SK-N-SH (cell line): ENCODE measurements at regions not wholly inside any gene's neighbourhood (a gene's known extent, or its start where the extent isn't known, plus 50 kb on each side); places are given as distances from the start of the nearest gene placed in this dataset.

Experiments
- CTCF ChIA-PET: fragments of 300-600, 350-600 bp; formaldehyde crosslinking; extraction: SDS; loops from one replicate; lab custom pipeline; 2021; lab: Yijun Ruan, JAX
- POLR2A ChIA-PET: fragments of 350-600 bp; sonication (Branson Sonifier 250); formaldehyde crosslinking; extraction: SDS; loops from one replicate; lab custom pipeline; 2020; ENCODE audit warnings: antibody characterized with exemption, inconsistent platforms; lab: Yijun Ruan, JAX
- DNase-seq: peaks from one replicate; pipeline ENCODE4 v3.0.0; 2012
- H2AFZ ChIP-seq: fragments of 200-600 bp; sonication (generic); 2 replicates; pipeline ENCODE4 v1.8.1; 2016; ENCODE audit warnings: antibody characterized with exemption, mild to moderate bottlenecking, low read depth
- H3F3A ChIP-seq: fragments of 200-600 bp; sonication (generic); replicated peaks from 2 replicates; pipeline ENCODE3; 2016; ENCODE audit warnings: antibody characterized with exemption, mild to moderate bottlenecking; ENCODE audit not compliant: insufficient read depth
- H3K27ac ChIP-seq, 2 experiments: fragments of 200-500 bp in 1 of 2; fragments of 200-600 bp in 1 of 2; sonication (Bioruptor generic) in 1 of 2; sonication (generic), shearing (Covaris generic) in 1 of 2; 2 replicates each; pipeline versions ENCODE4 v1.5.1 to v1.6.1; 2014 to 2016; ENCODE audit warnings: low read depth in 2 of 2, inconsistent platforms in 1 of 2, low read length in 1 of 2, mild to moderate bottlenecking in 1 of 2, mixed read lengths in 1 of 2
- H3K27me3 ChIP-seq: fragments of 200-600 bp; sonication (generic), shearing (Covaris generic); 2 replicates; pipeline ENCODE4 v1.6.1; 2016; ENCODE audit warnings: mixed run types; ENCODE audit not compliant: insufficient read depth
- H3K36me3 ChIP-seq, 2 experiments: fragments of 200-500 bp in 1 of 2; fragments of 200-600 bp in 1 of 2; sonication (Bioruptor generic) in 1 of 2; sonication (generic) in 1 of 2; replicated peaks in 1 of 2; 2 replicates each; pipeline versions ENCODE3 to v1.5.1; 2014 to 2016; ENCODE audit warnings: low read length in 1 of 2, mild to moderate bottlenecking in 1 of 2; ENCODE audit not compliant: insufficient read depth in 2 of 2, control insufficient read depth in 1 of 2
- H3K4me1 ChIP-seq, 2 experiments: fragments of 200-500 bp in 1 of 2; fragments of 200-600 bp in 1 of 2; sonication (Bioruptor generic) in 1 of 2; sonication (generic), shearing (Covaris generic) in 1 of 2; 2 replicates each; pipeline versions ENCODE4 v1.5.1 to v1.6.1; 2014 to 2016; ENCODE audit warnings: low read depth in 1 of 2, low read length in 1 of 2, mixed run types in 1 of 2; ENCODE audit not compliant: insufficient read depth in 2 of 2, control insufficient read depth in 1 of 2
- H3K4me2 ChIP-seq: fragments of 200-600 bp; sonication (generic), shearing (Covaris generic); 2 replicates; pipeline ENCODE4 v1.6.1; 2017; ENCODE audit warnings: mixed run types
- H3K4me3 ChIP-seq, 2 experiments: fragments of 200-500 bp in 1 of 2; fragments of 200-600 bp in 1 of 2; sonication (Bioruptor generic) in 1 of 2; sonication (generic), shearing (Covaris generic) in 1 of 2; 2 replicates each; pipeline versions ENCODE4 v1.5.1 to v1.8.1; 2014 to 2016; ENCODE audit warnings: low read depth in 2 of 2, inconsistent platforms in 1 of 2, low read length in 1 of 2, mild to moderate bottlenecking in 1 of 2, mixed read lengths in 1 of 2, moderate library complexity in 1 of 2
- H3K79me2 ChIP-seq: fragments of 200-600 bp; sonication (generic); 2 replicates; pipeline ENCODE4 v1.8.1; 2017; ENCODE audit warnings: mild to moderate bottlenecking; ENCODE audit not compliant: insufficient read depth
- H3K9ac ChIP-seq: fragments of 200-600 bp; sonication (generic); 2 replicates; pipeline ENCODE4 v1.6.1; 2017; ENCODE audit warnings: mixed run types
- H3K9me2 ChIP-seq: fragments of 200-600 bp; sonication (generic); 2 replicates; pipeline ENCODE4 v1.6.1; 2017; ENCODE audit warnings: mixed run types
- H3K9me3 ChIP-seq: fragments of 200-600 bp; sonication (generic); 2 replicates; pipeline ENCODE4 v1.6.1; 2017; ENCODE audit warnings: mixed run types, mild to moderate bottlenecking, moderate library complexity
- H4K20me1 ChIP-seq: fragments of 200-600 bp; sonication (generic); 2 replicates; pipeline ENCODE4 v1.6.1; 2017; ENCODE audit warnings: mild to moderate bottlenecking, mixed run types; ENCODE audit not compliant: insufficient read depth
- CTCF ChIP-seq: fragments of 200-600 bp; sonication (generic); IDR thresholded peaks from 2 replicates; pipeline ENCODE4 v1.6.1; 2017; ENCODE audit warnings: antibody characterized with exemption, mild to moderate bottlenecking, moderate library complexity
- FOXM1 ChIP-seq: IDR thresholded peaks from 2 replicates; pipeline ENCODE4 v1.4.0; 2012; ENCODE audit warnings: low read depth, mild to moderate bottlenecking
- GATA2 ChIP-seq: sonication (generic); formaldehyde crosslinking; IDR thresholded peaks from 2 replicates; pipeline ENCODE4 v1.5.0; 2020; ENCODE audit warnings: mild to moderate bottlenecking, missing genetic modification reagents
- IRF3 ChIP-seq: fragments of 150-350 bp; IDR thresholded peaks from 2 replicates; pipeline ENCODE4 v1.6.1; 2016; ENCODE audit warnings: mild to moderate bottlenecking, low read depth, low read length
- JUND ChIP-seq: IDR thresholded peaks from 2 replicates; pipeline ENCODE4 v1.4.0; 2012
- MEF2A ChIP-seq: IDR thresholded peaks from 2 replicates; pipeline ENCODE4 v1.4.0; 2012; ENCODE audit warnings: low read depth, borderline replicate concordance
- MXI1 ChIP-seq: IDR thresholded peaks from 2 replicates; pipeline ENCODE4 v1.6.1; 2012; ENCODE audit warnings: mild to moderate bottlenecking, low read depth, low read length, improper control_type of control experiment
- PBX3 ChIP-seq: IDR thresholded peaks from 2 replicates; pipeline ENCODE4; 2012
- POLR2AphosphoS5 ChIP-seq: IDR thresholded peaks from 2 replicates; pipeline ENCODE4 v1.6.1; 2012; ENCODE audit warnings: low read depth, low read length
- REST ChIP-seq: IDR thresholded peaks from 2 replicates; pipeline ENCODE4 v1.6.1; 2012; ENCODE audit warnings: mild to moderate bottlenecking, low read depth, low read length, moderate library complexity
- SMC3 ChIP-seq: IDR thresholded peaks from 2 replicates; pipeline ENCODE4 v1.6.1; 2012; ENCODE audit warnings: low read depth, low read length, improper control_type of control experiment
- TEAD4 ChIP-seq: IDR thresholded peaks from 2 replicates; pipeline ENCODE4 v1.4.0; 2012; ENCODE audit warnings: mild to moderate bottlenecking, borderline replicate concordance; ENCODE audit not compliant: insufficient read depth
- USF1 ChIP-seq: IDR thresholded peaks from 2 replicates; pipeline ENCODE4 v1.4.0; 2012; ENCODE audit warnings: low read depth, borderline replicate concordance
- USF2 ChIP-seq: fragments of 150-350 bp; IDR thresholded peaks from 2 replicates; pipeline ENCODE4 v1.6.1; 2017; ENCODE audit warnings: antibody characterized with exemption, low read length, low read depth, borderline replicate concordance
- YY1 ChIP-seq: IDR thresholded peaks from 2 replicates; pipeline ENCODE4 v1.4.0; 2012; ENCODE audit warnings: low read depth, mild to moderate bottlenecking
- WGBS: methylation state at CpG from one replicate; pipeline ENCODE4 v1.1.6; 2017; ENCODE audit warnings: low lambda C conversion rate; 5-methylcytosine and 5-hydroxymethylcytosine counted together

- peaks cover 6 to 17% of the 10 kb centered on the region in 2 experiments for H3K4me1 ChIP-seq
- ChIA-PET POLR2A (no interaction called here), CTCF (interaction anchor here (1.1 to 1.5 kb wide), 3 partner anchors 14 to 40 kb away, joined by 3 to 5 read pairs (median 5); no protein-coding TSS in a partner anchor)
- WGBS = 87% methylated on average over 11 of the region's 11 CpGs
- H3K79me2 ChIP-seq = no peaks in the 10 kb centered on the region
- H3K36me3 ChIP-seq = no peaks in the 10 kb centered on the region
- no peak overlapping the region for H3K4me2 ChIP-seq
- no peak for DNase-seq
- no peaks in the 10 kb centered on the region for H3K9me2 ChIP-seq
- no peaks in the 10 kb centered on the region for H4K20me1 ChIP-seq
- H3K9me3 ChIP-seq = no peaks in the 10 kb centered on the region
- H2AFZ ChIP-seq = no peak overlapping the region
- no peak overlapping the region for H3K27ac ChIP-seq
- peaks cover 9% of the 10 kb centered on the region for H3F3A ChIP-seq
- no peak overlapping the region for H3K4me3 ChIP-seq
- no peaks in the 10 kb centered on the region for H3K27me3 ChIP-seq
- no peak for TF ChIP-seq JUND
- TF ChIP-seq PBX3 = no peak
- no peak for TF ChIP-seq REST
- TF ChIP-seq CTCF = no peak
- TF ChIP-seq POLR2AphosphoS5 = no peak
- TF ChIP-seq GATA2 (CRISPR knock-in tag) = no peak
- TF ChIP-seq TEAD4 = no peak
- TF ChIP-seq USF2 = no peak
- TF ChIP-seq FOXM1 = no peak
- TF ChIP-seq USF1 = no peak
- no peak for TF ChIP-seq MEF2A
- no peak for TF ChIP-seq IRF3
- no peak for TF ChIP-seq YY1
- TF ChIP-seq MXI1 = no peak
- TF ChIP-seq SMC3 = no peak
- TF ChIP-seq, all 33 proteins: peak for 0
- no peak overlapping the region for H3K9ac ChIP-seq
These were observed 169.2 kb upstream of the MAP1B start for GRCh38 chr5:71937921-71938698.
